ENCODE measurements at regions not wholly inside any gene's neighbourhood (a gene's known extent, or its start where the extent isn't known, plus 50 kb on each side); places are given as distances from the start of the nearest gene placed in this dataset.

- TF ChIP-seq CTCF (IDR thresholded peaks at IDR 0.05; ENCODE audit: insufficient read depth, low read depth, low read length, missing control alignments) = no peak
- H3K4me3 ChIP-seq (ENCODE audit: low read length) = no peak overlapping the region
- DNase-seq (ENCODE audit: low read depth) = no peak
Observed at GRCh38 chr10:1824928-1825327, 87.6 kb upstream of the ADARB2 start.

- no peak overlapping the region for H3K4me3 ChIP-seq (ENCODE audit: low read length)
- no peak for DNase-seq (ENCODE audit: low read depth)
- no peak for TF ChIP-seq CTCF (IDR thresholded peaks at IDR 0.05; ENCODE audit: insufficient read depth, low read depth, low read length, missing control alignments)
Observed at GRCh38 chr10:1814556-1814955, 77.2 kb upstream of the ADARB2 start.

- no peak for TF ChIP-seq CTCF (IDR thresholded peaks at IDR 0.05; ENCODE audit: insufficient read depth, low read depth, low read length, missing control alignments)
- no peak for DNase-seq (ENCODE audit: low read depth)
- H3K4me3 ChIP-seq (ENCODE audit: low read length) = no peak overlapping the region
Observed at GRCh38 chr10:1809139-1809741, 71.9 kb upstream of the ADARB2 start.

- no peak for DNase-seq (ENCODE audit: low read depth)
- no peak for TF ChIP-seq CTCF (IDR thresholded peaks at IDR 0.05; ENCODE audit: insufficient read depth, low read depth, low read length, missing control alignments)
- H3K4me3 ChIP-seq (ENCODE audit: low read length) = no peak overlapping the region
Observed at GRCh38 chr10:1807924-1808323, 70.6 kb upstream of the ADARB2 start.

GRCh38 chr10:1807196-1807595 is 69.9 kb upstream of the ADARB2 start:
- TF ChIP-seq CTCF (IDR thresholded peaks at IDR 0.05; ENCODE audit: insufficient read depth, low read depth, low read length, missing control alignments) = no peak
- H3K4me3 ChIP-seq (ENCODE audit: low read length) = no peak overlapping the region
- no peak for DNase-seq (ENCODE audit: low read depth)

- DNase-seq (ENCODE audit: low read depth) = no peak
- no peak overlapping the region for H3K4me3 ChIP-seq (ENCODE audit: low read length)
- no peak for TF ChIP-seq CTCF (IDR thresholded peaks at IDR 0.05; ENCODE audit: insufficient read depth, low read depth, low read length, missing control alignments)
Observed at GRCh38 chr10:1802413-1802812, 65.1 kb upstream of the ADARB2 start.

- H3K4me3 ChIP-seq (ENCODE audit: low read length) = no peak overlapping the region
- no peak for TF ChIP-seq CTCF (IDR thresholded peaks at IDR 0.05; ENCODE audit: insufficient read depth, low read depth, low read length, missing control alignments)
- DNase-seq (ENCODE audit: low read depth) = no peak
Observed at GRCh38 chr10:1788401-1788800, 51.1 kb upstream of the ADARB2 start.

Measured in epithelial cell of esophagus (primary cell).